NCI-H2171 (cell line): ENCODE measurements at regions not wholly inside any gene's neighbourhood (a gene's known extent, or its start where the extent isn't known, plus 50 kb on each side); places are given as distances from the start of the nearest gene placed in this dataset.

Experiments used
- DNase-seq: peaks from one replicate; lab custom pipeline; 2025; lab: John Stamatoyannopoulos, UW

- no peak for DNase-seq
Measured at GRCh38 chr1:218717575-218717974, 372.4 kb downstream of the TGFB2 start.

GRCh38 chr1:218718206-218718605, 373.1 kb downstream of the TGFB2 start:
- no peak for DNase-seq

- DNase-seq: no peak
Measured at GRCh38 chr1:218718977-218719376, 373.8 kb downstream of the TGFB2 start.

- no peak for DNase-seq
Measured at GRCh38 chr1:218728898-218729565, 383.9 kb downstream of the TGFB2 start.

- no peak for DNase-seq
Measured at GRCh38 chr1:218735436-218736032, 390.4 kb downstream of the TGFB2 start.

DNA sequence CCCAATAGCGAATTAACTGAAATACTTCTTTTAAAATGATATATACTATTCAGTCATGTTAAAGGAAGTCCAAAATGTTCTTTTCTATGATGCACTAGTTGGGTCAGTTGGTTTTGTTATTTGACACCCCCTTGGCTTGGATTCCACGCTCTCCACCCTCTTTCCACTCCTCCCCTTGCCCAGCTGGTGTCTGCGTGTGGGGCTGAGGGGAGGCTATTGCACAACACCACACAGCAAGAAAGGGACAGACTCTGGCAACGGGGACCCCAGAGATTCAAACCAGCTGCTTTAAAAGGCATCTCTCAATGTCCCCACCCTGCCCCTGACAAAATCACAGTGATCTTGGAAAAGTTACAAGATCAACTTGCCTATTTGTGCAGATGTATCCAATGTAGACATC, 394.3 kb downstream of the TGFB2 start:
- no peak for DNase-seq

DNA sequence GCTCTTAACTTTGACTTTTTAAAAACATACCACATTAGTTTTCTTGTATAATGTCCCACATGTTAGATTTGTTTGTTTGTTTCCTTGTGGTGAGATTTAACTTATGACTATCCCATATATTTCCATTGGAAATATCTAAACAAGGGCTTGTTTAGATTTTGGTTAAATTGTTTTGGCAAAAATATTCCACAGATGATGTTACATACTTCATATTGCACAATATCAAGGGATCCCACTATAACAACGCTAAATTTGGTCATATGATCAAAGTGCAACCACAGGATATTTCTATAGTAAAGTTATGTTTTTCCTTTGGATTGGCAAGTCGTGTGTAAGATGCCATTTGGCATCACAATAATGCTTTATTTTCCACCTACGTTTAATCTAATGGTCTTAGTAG, 396.7 kb downstream of the TGFB2 start:
- no peak for DNase-seq

DNA sequence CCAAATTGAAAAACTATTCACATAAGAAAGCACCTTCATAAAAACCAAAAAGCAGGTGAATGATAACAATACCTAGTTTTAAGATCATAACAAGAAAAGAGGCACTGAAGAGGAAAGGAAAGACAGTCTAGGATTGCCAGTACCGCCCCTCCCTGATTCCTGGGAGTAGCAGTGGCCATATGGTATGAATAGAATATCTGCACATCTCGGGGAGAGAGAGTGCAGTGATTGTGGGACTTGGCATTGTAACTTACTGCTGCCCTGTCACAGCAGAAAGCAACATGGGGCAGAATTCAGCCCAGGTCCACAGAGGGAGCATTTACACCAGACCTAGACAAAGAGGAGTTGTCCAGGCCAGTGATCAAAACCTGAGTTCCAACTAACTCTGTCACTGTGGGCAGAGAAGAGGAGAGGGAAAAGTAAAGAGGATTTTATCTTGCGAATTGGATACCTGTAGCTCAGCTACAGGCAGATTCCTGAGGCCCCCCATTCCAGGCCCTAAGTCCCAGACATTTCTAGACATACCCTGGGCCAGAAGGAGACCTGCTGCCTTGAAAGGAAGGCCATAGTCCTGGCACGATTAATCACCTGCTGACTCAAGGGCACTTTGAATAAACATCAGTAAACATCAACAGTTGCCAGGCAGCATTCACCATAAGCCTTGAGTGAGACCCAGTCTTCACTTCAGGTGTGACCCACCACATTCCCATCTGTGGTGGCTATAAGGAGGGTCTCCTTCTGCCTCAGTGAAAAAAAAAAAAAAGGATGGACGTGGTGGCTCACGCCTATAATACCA, 397.5 kb downstream of the TGFB2 start:
- DNase-seq: no peak

DNA sequence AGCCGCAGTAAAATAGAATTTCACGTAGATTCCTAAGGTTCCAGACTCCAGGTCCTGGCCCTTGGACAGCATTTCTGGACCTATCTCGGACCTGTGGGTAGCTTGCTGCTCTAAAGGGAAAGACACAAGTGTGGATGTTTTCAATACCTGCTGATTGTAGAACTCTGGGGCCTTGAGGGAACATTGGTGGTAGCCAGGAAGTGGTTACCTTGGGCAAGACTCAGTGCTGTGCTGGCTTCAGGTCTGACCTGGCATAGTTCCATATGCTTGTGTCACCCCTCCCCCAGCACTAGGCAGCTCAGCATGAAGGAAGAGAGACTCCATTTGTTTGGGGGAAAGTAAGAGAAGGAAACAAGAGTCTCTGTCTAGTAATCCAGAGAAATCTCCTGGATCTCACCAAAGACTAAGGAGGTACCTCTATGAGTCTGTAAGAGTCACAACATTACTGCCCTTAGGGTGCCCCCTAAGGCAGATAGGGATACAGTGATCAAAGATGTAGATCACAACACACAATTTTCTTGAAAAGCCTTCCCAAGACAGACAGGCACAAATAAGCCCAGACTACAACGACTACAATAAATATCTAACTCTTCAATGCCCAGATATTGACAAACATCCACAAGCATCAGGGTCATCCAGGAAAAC, 398.8 kb downstream of the TGFB2 start:
- DNase-seq: no peak

DNA sequence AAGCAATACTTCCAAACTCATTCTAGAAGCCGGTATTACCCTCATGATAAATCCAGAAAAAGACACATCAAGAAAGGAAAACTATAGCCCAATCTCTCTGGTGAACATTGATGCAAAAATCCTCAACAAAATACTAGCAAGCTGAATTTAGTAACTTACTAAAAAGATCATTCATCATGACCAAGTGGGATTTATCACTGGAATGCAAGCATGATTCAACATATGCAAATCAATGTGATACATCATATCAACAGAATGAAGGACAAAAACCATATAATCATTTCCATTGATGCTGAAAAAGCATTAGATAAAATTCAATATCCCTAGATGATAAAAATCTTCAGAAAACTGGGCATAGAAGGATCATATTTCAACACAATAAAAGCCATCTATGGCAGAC, 402.9 kb downstream of the TGFB2 start:
- DNase-seq: no peak

GRCh38 chr1:218750216-218750970, 405.3 kb downstream of the TGFB2 start:
- DNase-seq: no peak

DNA sequence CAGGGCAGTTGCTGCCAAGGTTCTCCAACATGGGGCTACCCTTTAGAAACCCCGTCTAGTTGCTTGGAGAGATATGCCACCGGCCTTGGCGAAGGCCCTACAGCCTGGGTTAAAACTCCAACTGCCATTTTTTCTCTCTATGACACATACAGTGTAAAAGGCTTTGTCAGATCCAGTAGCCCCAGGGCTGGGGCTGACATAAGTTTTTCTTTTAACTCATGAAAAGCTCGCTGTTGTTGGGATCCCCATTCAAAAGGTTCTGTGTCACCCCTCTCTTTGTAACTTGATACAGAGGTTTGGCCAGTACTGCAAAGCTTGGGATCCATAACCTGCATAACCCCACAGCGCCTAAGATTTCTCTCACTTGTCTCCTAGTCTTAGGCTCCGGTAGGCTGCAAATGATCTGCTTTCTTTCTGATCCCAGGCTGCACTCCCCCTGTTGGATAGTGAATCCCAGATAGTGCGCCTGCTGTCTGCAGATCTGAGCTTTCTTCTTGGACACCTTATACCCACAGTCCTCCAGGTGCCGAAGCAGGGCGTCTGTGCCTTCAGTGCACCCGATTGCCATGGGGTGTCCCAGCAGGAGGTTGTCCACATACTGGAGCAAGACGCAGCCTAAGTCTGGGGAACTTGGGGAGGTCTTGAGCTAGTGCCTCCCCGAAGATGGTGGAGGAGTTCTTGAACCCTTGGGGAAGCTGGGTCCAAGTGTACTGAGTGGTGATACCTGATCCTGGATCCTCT, 406.2 kb downstream of the TGFB2 start:
- no peak for DNase-seq

- DNase-seq: no peak
Measured at GRCh38 chr1:218752126-218752525, 407.0 kb downstream of the TGFB2 start.

GRCh38 chr1:218754477-218754876, 409.3 kb downstream of the TGFB2 start:
- no peak for DNase-seq

DNA sequence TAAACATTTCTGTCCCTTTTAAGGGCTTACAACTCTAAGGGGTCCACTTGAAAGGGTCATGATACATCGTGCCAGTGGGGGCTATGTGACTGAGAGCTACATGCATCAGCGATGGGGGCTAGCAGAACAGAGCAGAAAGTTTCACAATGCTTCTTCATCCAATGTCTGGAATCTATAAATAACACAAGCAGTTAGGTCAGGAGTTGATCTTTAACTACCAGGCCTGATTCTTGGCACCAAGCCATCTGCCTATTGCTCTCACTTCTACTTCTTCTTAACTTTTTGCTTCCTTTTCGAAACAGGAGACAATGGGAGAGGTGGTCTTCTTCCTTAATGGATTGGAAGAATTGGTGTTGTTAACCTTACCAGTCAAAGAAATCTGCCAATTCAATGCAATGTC, 410.0 kb downstream of the TGFB2 start:
- no peak for DNase-seq

DNA sequence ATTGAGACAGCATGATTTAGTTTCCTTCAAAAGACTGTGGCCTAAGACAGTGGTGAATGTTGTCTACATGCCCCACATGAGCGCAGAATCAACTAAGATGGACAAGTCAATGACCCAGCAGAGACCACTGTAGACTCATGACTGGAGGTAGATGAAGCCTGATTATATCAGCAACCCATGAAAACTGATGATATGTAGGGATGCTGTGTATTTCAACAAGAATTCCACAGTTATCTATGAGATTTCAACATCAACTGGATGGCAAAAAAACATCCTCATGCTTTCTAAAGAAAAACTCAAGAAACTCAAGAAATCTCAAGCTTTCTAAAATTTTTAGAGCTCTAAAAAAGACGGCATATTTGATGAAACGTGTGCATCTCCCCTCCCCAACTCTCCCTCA, 413.9 kb upstream of the LYPLAL1 start:
- DNase-seq: no peak

GRCh38 chr1:218760601-218761570, 412.8 kb upstream of the LYPLAL1 start:
- DNase-seq: no peak

- no peak for DNase-seq
Measured at GRCh38 chr1:218763538-218763937, 410.1 kb upstream of the LYPLAL1 start.

GRCh38 chr1:218765753-218766152, 407.9 kb upstream of the LYPLAL1 start:
- DNase-seq: no peak

- no peak for DNase-seq
Measured at GRCh38 chr1:218771931-218772330, 401.7 kb upstream of the LYPLAL1 start.
